H1 (cell line): ENCODE measurements at regions not wholly inside any gene's neighbourhood (a gene's known extent, or its start where the extent isn't known, plus 50 kb on each side); places are given as distances from the start of the nearest gene placed in this dataset.

ENCODE experiments used
- BACH1 ChIP-seq: IDR thresholded peaks from 2 replicates; pipeline ENCODE4 v1.6.1; 2012; ENCODE audit warnings: low read length, improper control_type of control experiment
- CBX5 ChIP-seq: fragments of 300-800, 300-1000 bp; sonication (generic); IDR thresholded peaks from 2 replicates; pipeline ENCODE4 v1.7.1; 2016; ENCODE audit warnings: antibody characterized with exemption, low read length, low read depth
- CHD2 ChIP-seq: IDR thresholded peaks from 2 replicates; pipeline ENCODE4 v1.6.1; 2012; ENCODE audit warnings: low read length, improper control_type of control experiment
- HDAC6 ChIP-seq: IDR thresholded peaks from one replicate; pipeline ENCODE4 v1.7.1; 2012; ENCODE audit warnings: low read depth, mild to moderate bottlenecking, inconsistent platforms, low read length, moderate library complexity
- POU5F1 ChIP-seq: IDR thresholded peaks from 2 replicates; pipeline ENCODE4 v1.6.1; 2011; ENCODE audit warnings: low read depth, mild to moderate bottlenecking, low read length, moderate library complexity
- SUZ12 ChIP-seq: fragments of 200-600 bp; sonication (generic); IDR thresholded peaks from 2 replicates; pipeline ENCODE4 v1.6.1; 2012; ENCODE audit warnings: mild to moderate bottlenecking, inconsistent platforms, low read length, moderate library complexity, mixed read lengths

GRCh38 chr4:123618606-123619005 is 222.0 kb downstream of the SPRY1 start (continued):
- TF ChIP-seq BACH1 (no peak), CHD2 (no peak), HDAC6 (no peak), SUZ12 (no peak), POU5F1 (no peak), CBX5 (no peak)
